Activated naive CD4-positive, alpha-beta T cell (primary cell): ENCODE measurements at regions not wholly inside any gene's neighbourhood (a gene's known extent, or its start where the extent isn't known, plus 50 kb on each side); places are given as distances from the start of the nearest gene placed in this dataset.

Experiments used
- DNase-seq, 4 experiments: peaks; one replicate each; lab custom pipeline; 2025; lab: John Stamatoyannopoulos, UW

GRCh38 chr9:515665-516064 lies 301.0 kb downstream of the DOCK8 start:
- DNase-seq, result no peak

GRCh38 chr9:517993-518392 lies 303.3 kb downstream of the DOCK8 start:
- DNase-seq, result no peak

- no peak for DNase-seq
These were observed 303.9 kb downstream of the DOCK8 start for GRCh38 chr9:518540-518939.

- no peak for DNase-seq
These were observed 304.9 kb downstream of the DOCK8 start for GRCh38 chr9:519579-519978.

- DNase-seq, result no peak
These were observed 305.6 kb downstream of the DOCK8 start for GRCh38 chr9:520302-520701.

- no peak for DNase-seq
These were observed 307.5 kb downstream of the DOCK8 start for GRCh38 chr9:522190-522589.

GRCh38 chr9:522658-523057 lies 308.0 kb downstream of the DOCK8 start:
- DNase-seq, result no peak

- no peak for DNase-seq
These were observed 308.8 kb downstream of the DOCK8 start for GRCh38 chr9:523444-523843.

- DNase-seq, result no peak
These were observed 309.3 kb downstream of the DOCK8 start for GRCh38 chr9:524008-524407.

GRCh38 chr9:526904-527591 lies 312.4 kb downstream of the DOCK8 start:
- DNase-seq, result no peak

- no peak for DNase-seq
These were observed 311.8 kb upstream of the DMRT1 start for GRCh38 chr9:529731-530130.

- no peak for DNase-seq
These were observed 310.8 kb upstream of the DMRT1 start for GRCh38 chr9:530681-531080.

GRCh38 chr9:532707-533106 lies 308.8 kb upstream of the DMRT1 start:
- DNase-seq, result no peak

GRCh38 chr9:534886-535285 lies 306.6 kb upstream of the DMRT1 start:
- no peak for DNase-seq

GRCh38 chr9:535356-535755 lies 306.1 kb upstream of the DMRT1 start:
- DNase-seq, result no peak

- DNase-seq, result no peak
These were observed 304.6 kb upstream of the DMRT1 start for GRCh38 chr9:536597-537511.

GRCh38 chr9:543478-543877 lies 298.0 kb upstream of the DMRT1 start:
- no peak for DNase-seq

GRCh38 chr9:545480-545879 lies 296.0 kb upstream of the DMRT1 start:
- DNase-seq, result no peak

- no peak for DNase-seq
These were observed 295.3 kb upstream of the DMRT1 start for GRCh38 chr9:546235-546634.

- no peak for DNase-seq
These were observed 294.7 kb upstream of the DMRT1 start for GRCh38 chr9:546797-547223.

GRCh38 chr9:547314-547713 lies 294.2 kb upstream of the DMRT1 start:
- no peak for DNase-seq

GRCh38 chr9:549455-549997 lies 292.0 kb upstream of the DMRT1 start:
- no peak for DNase-seq

- no peak for DNase-seq
These were observed 291.2 kb upstream of the DMRT1 start for GRCh38 chr9:550333-550732.
